ENCODE measurements at regions not wholly inside any gene's neighbourhood (a gene's known extent, or its start where the extent isn't known, plus 50 kb on each side); places are given as distances from the start of the nearest gene placed in this dataset.

DNA sequence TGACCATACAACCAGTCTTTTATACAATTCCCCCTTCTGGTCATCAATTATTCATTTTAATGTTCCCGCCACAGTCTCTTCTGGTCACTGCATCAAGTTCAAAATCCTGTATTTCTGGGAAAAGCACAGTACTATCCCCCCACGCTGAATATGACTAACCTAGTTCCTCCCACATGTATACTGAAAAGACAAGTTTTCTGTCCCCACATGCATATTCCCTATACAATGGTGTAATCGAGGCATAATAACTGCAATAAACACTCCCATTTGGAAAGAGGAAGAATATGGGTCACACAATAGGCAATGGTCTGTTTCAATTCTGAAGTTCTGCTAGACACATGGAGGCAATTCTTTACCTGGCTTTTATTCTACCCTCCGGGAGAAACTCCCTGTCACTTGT lies 344.9 kb downstream of the EFNA5 start:
- no peaks in the 10 kb centered on the region for H3K9me3 ChIP-seq (ENCODE audit: control insufficient read depth, insufficient read depth, low read depth, low read length)
- no peak overlapping the region for H3K4me3 ChIP-seq (ENCODE audit: low read depth, low read length)
- TF ChIP-seq MEIS1 (CRISPR knock-in tag; IDR thresholded peaks at IDR 0.05; ENCODE audit: borderline replicate concordance): no peak
- TF ChIP-seq PRDM1 (tag by site-specific recombination; IDR thresholded peaks at IDR 0.05): no peak
- TF ChIP-seq ZNF654 (tag by site-specific recombination; IDR thresholded peaks at IDR 0.05; ENCODE audit: low read depth): no peak
- TF ChIP-seq ZNF211 (tag by site-specific recombination; IDR thresholded peaks at IDR 0.05; ENCODE audit: low read depth): no peak
- no peak for TF ChIP-seq ZNF416 (tag by site-specific recombination; IDR thresholded peaks at IDR 0.05)
- TF ChIP-seq, protein P1, sequence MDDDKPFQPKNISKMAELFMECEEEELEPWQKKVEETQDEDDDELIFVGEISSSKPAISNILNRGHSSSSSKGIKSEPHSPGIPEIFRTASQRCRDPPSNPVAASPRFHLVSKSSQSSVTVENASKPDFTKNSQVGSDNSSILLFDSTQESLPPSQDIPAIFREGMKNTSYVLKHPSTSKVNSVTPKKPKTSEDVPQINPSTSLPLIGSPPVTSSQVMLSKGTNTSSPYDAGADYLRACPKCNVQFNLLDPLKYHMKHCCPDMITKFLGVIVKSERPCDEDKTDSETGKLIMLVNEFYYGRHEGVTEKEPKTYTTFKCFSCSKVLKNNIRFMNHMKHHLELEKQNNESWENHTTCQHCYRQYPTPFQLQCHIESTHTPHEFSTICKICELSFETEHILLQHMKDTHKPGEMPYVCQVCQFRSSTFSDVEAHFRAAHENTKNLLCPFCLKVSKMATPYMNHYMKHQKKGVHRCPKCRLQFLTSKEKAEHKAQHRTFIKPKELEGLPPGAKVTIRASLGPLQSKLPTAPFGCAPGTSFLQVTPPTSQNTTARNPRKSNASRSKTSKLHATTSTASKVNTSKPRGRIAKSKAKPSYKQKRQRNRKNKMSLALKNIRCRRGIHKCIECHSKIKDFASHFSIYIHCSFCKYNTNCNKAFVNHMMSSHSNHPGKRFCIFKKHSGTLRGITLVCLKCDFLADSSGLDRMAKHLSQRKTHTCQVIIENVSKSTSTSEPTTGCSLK (tag by site-specific recombination; IDR thresholded peaks at IDR 0.05): no peak
- TF ChIP-seq ZSCAN16 (tag by site-specific recombination; IDR thresholded peaks at IDR 0.05): no peak
- TF ChIP-seq HOXD13 (CRISPR knock-in tag; IDR thresholded peaks at IDR 0.05; ENCODE audit: borderline replicate concordance): no peak
- no peak for TF ChIP-seq ZNF146 (tag by site-specific recombination; IDR thresholded peaks at IDR 0.05)
- H3K4me1 ChIP-seq (ENCODE audit: control insufficient read depth, insufficient read depth, low read length): peaks cover 6% of the 10 kb centered on the region
- no peak overlapping the region for H3K27ac ChIP-seq (ENCODE audit: extremely low read depth, low read depth, low read length)
- H3K36me3 ChIP-seq (ENCODE audit: control insufficient read depth in 2 of 2, insufficient read depth in 1 of 2, low read length in 2 of 2): no peaks in the 10 kb centered on the region
- POLR2A ChIA-PET: no interaction called here
- CTCF ChIA-PET: no interaction called here

DNA sequence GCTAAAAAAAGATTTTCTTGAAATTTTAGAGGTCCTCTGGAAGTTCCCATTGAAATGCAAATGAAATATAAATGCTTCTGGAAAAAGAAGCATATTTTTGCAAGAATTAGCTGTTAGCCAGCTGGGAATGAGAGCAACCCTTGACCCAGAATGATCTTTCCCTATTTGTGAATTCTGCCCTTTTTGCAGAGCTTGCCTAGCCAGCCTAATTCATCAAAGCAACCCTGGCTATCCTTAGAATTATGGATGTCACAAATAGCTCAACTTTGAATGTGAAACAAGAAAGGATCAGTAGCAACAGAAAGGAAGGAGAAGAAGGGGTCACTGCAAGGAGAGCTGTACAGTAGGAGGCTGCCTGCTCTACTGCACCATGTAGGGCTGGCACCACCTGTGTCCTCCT lies 345.9 kb downstream of the EFNA5 start:
- Histone ChIP-seq H3K27ac (ENCODE audit: extremely low read depth, low read depth, low read length) (no peak overlapping the region), H3K4me3 (ENCODE audit: low read depth, low read length) (no peak overlapping the region), H3K9me3 (ENCODE audit: control insufficient read depth, insufficient read depth, low read depth, low read length) (no peaks in the 10 kb centered on the region), H3K4me1 (ENCODE audit: control insufficient read depth, insufficient read depth, low read length) (peaks cover 6% of the 10 kb centered on the region), H3K36me3 (ENCODE audit: control insufficient read depth in 2 of 2, insufficient read depth in 1 of 2, low read length in 2 of 2) (no peaks in the 10 kb centered on the region)
- POLR2A ChIA-PET: interaction anchor here (0.6 kb wide), 1 partner anchor 348 kb away, joined by 4 read pairs; no protein-coding TSS in a partner anchor
- CTCF ChIA-PET: interaction anchor here (0.5 kb wide), 2 partner anchors 8 to 215 kb away, joined by 3 read pairs; no protein-coding TSS in a partner anchor
- TF ChIP-seq ZNF624 (tag by site-specific recombination; IDR thresholded peaks at IDR 0.05) (no peak), TSHZ1 (tag by site-specific recombination; IDR thresholded peaks at IDR 0.05; ENCODE audit: borderline replicate concordance) (no peak), ZNF280D (tag by site-specific recombination; IDR thresholded peaks at IDR 0.05) (no peak), HOXD13 (CRISPR knock-in tag; IDR thresholded peaks at IDR 0.05; ENCODE audit: borderline replicate concordance) (no peak), ZNF202 (tag by site-specific recombination; IDR thresholded peaks at IDR 0.05; ENCODE audit: borderline replicate concordance) (no peak), SALL2 (tag by site-specific recombination; IDR thresholded peaks at IDR 0.05; ENCODE audit: borderline replicate concordance) (no peak), ZFHX2 (tag by site-specific recombination; conservative IDR thresholded peaks at IDR 0.05) (no peak), ZNF184 (tag by site-specific recombination; IDR thresholded peaks at IDR 0.05) (no peak), ZBTB11 (tag by site-specific recombination; conservative IDR thresholded peaks at IDR 0.05; ENCODE audit: low read depth) (no peak), ZNF155 (tag by site-specific recombination; IDR thresholded peaks at IDR 0.05) (no peak), ZNF76 (tag by site-specific recombination; IDR thresholded peaks at IDR 0.05; ENCODE audit: borderline replicate concordance, low read depth) (no peak), ZNF221 (tag by site-specific recombination; IDR thresholded peaks at IDR 0.05; ENCODE audit: borderline replicate concordance) (no peak), ZSCAN16 (tag by site-specific recombination; IDR thresholded peaks at IDR 0.05) (no peak), ZNF114 (tag by site-specific recombination; IDR thresholded peaks at IDR 0.05) (no peak), ZBTB6 (tag by site-specific recombination; IDR thresholded peaks at IDR 0.05) (no peak)

Data from HEK293 (cell line).